ENCODE measurements at regions not wholly inside any gene's neighbourhood (a gene's known extent, or its start where the extent isn't known, plus 50 kb on each side); places are given as distances from the start of the nearest gene placed in this dataset.
"Not testable (repeated sequence)": the region's sequence is repeated elsewhere in the genome, so short reads cannot be mapped to it uniquely, and the experiment has no call there.

DNA sequence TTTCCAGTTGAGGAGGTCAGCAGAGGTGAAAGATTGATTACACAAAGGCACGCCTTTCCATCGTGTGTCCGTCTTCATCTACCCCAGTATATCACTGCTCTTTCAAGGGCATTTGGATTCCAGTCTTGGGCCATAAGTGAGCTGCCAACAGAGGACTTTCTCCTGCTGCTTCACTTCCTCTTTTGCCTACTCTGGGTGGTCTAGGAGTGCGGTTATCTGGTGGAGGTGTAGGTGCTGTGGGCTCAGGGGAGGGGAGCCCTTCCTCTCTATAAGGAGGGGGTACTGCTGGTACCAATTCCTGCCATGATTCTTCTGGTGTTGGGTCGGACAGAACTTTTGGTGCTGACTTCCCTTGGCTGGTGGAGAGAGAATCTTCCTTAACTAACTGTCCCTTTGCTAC lies 83.1 kb upstream of the VEPH1 start:
- no peaks in the 10 kb centered on the region for H3K36me3 ChIP-seq (ENCODE audit: control insufficient read depth, insufficient read depth, low read length)
- no peak overlapping the region for H3K4me3 ChIP-seq (ENCODE audit: insufficient read depth, low read depth, low read length, poor library complexity, severe bottlenecking)
- no peaks in the 10 kb centered on the region for H3K4me1 ChIP-seq (ENCODE audit: control insufficient read depth, insufficient read depth, low read length, poor library complexity, severe bottlenecking)
- H3K27ac ChIP-seq (ENCODE audit: insufficient read depth, low read length, poor library complexity, severe bottlenecking), result no peak overlapping the region
- DNase-seq, result no peak
- no peaks in the 10 kb centered on the region for H3K9me3 ChIP-seq (ENCODE audit: control insufficient read depth, low read length)
- no peaks in the 10 kb centered on the region for H3K27me3 ChIP-seq (replicated peaks; ENCODE audit: control insufficient read depth, insufficient read depth, low read length, poor library complexity, severe bottlenecking)

DNA sequence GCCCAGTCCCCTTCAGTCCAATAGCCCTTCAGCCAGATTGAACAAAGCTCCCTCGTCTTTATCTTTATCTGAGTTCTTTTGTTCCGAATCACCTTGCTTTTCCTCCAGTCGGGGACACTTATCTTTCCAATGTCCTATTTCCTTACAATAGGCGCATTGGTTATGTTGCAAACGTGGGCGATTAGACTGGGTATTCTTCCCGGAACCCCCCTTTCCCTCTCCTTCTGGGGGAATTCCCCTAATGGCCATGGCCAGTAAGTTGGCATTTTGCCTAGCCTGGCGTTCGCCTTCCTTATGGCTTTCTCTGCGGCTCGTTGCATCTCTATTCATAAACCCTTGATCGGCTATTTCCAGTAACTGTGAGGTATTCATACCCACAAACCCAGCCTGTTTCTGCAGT lies 82.2 kb upstream of the VEPH1 start:
- no peak overlapping the region for H3K4me3 ChIP-seq (ENCODE audit: insufficient read depth, low read depth, low read length, poor library complexity, severe bottlenecking)
- H3K27me3 ChIP-seq (replicated peaks; ENCODE audit: control insufficient read depth, insufficient read depth, low read length, poor library complexity, severe bottlenecking), result no peaks in the 10 kb centered on the region
- no peaks in the 10 kb centered on the region for H3K36me3 ChIP-seq (ENCODE audit: control insufficient read depth, insufficient read depth, low read length)
- no peak overlapping the region for H3K27ac ChIP-seq (ENCODE audit: insufficient read depth, low read length, poor library complexity, severe bottlenecking)
- no peaks in the 10 kb centered on the region for H3K9me3 ChIP-seq (ENCODE audit: control insufficient read depth, low read length)
- H3K4me1 ChIP-seq (ENCODE audit: control insufficient read depth, insufficient read depth, low read length, poor library complexity, severe bottlenecking), result no peaks in the 10 kb centered on the region
- no peak for DNase-seq

GRCh38 chr3:157582637-157582973 lies 79.4 kb upstream of the VEPH1 start:
- no peaks in the 10 kb centered on the region for H3K9me3 ChIP-seq (ENCODE audit: control insufficient read depth, low read length)
- no peak for DNase-seq
- H3K27ac ChIP-seq (ENCODE audit: insufficient read depth, low read length, poor library complexity, severe bottlenecking), result no peak overlapping the region
- H3K27me3 ChIP-seq (replicated peaks; ENCODE audit: control insufficient read depth, insufficient read depth, low read length, poor library complexity, severe bottlenecking), result no peaks in the 10 kb centered on the region
- H3K36me3 ChIP-seq (ENCODE audit: control insufficient read depth, insufficient read depth, low read length), result no peaks in the 10 kb centered on the region
- H3K4me3 ChIP-seq (ENCODE audit: insufficient read depth, low read depth, low read length, poor library complexity, severe bottlenecking), result no peak overlapping the region
- H3K4me1 ChIP-seq (ENCODE audit: control insufficient read depth, insufficient read depth, low read length, poor library complexity, severe bottlenecking), result no peaks in the 10 kb centered on the region

GRCh38 chr3:157581956-157582636 lies 78.9 kb upstream of the VEPH1 start:
- H3K36me3 ChIP-seq (ENCODE audit: control insufficient read depth, insufficient read depth, low read length); H3K4me3 ChIP-seq (ENCODE audit: insufficient read depth, low read depth, low read length, poor library complexity, severe bottlenecking); DNase-seq; H3K9me3 ChIP-seq (ENCODE audit: control insufficient read depth, low read length); H3K27me3 ChIP-seq (replicated peaks; ENCODE audit: control insufficient read depth, insufficient read depth, low read length, poor library complexity, severe bottlenecking); H3K4me1 ChIP-seq (ENCODE audit: control insufficient read depth, insufficient read depth, low read length, poor library complexity, severe bottlenecking); H3K27ac ChIP-seq (ENCODE audit: insufficient read depth, low read length, poor library complexity, severe bottlenecking): not testable (repeated sequence)

DNA sequence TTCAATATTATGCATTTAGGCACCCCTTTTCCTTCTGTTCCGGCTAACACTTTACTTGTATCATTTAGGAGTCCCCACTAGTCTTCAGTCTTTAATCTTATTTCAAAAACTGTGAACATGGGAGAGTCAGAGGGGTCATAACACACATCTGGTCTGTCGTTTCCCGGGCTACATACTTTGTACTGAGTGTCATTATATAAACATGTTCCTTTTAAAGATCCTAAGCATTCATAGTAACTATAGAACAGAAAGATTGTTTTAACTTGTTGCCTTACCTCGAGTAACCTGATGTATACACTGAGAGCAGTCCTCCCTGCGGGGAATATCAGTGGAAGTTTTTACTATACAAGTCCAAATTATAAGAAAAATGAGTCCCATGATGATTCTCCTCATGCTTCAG lies 78.2 kb upstream of the VEPH1 start:
- DNase-seq, result no peak
- Histone ChIP-seq H3K36me3 (ENCODE audit: control insufficient read depth, insufficient read depth, low read length) (no peaks in the 10 kb centered on the region), H3K27ac (ENCODE audit: insufficient read depth, low read length, poor library complexity, severe bottlenecking) (no peak overlapping the region), H3K4me3 (ENCODE audit: insufficient read depth, low read depth, low read length, poor library complexity, severe bottlenecking) (no peak overlapping the region), H3K4me1 (ENCODE audit: control insufficient read depth, insufficient read depth, low read length, poor library complexity, severe bottlenecking) (no peaks in the 10 kb centered on the region), H3K9me3 (ENCODE audit: control insufficient read depth, low read length) (no peaks in the 10 kb centered on the region), H3K27me3 (replicated peaks; ENCODE audit: control insufficient read depth, insufficient read depth, low read length, poor library complexity, severe bottlenecking) (no peaks in the 10 kb centered on the region)

DNA sequence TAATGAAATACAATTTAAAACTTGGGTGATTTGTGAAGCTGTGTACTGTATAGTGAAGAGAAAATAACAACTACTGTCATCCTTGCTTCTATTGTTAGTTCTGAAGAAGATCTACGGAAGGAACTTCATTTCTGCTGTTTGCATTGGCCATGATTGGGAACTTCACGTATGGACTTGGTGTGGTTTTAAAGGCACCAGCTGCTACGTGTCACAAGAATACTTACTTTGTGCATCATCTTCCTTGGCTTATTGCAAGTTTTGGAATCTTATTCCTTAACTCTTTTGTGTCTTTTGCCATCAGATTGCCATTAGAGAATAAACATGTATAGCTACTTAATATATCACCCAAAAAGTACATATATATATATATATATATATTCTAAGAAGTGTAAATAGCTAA lies 75.0 kb upstream of the VEPH1 start:
- no peaks in the 10 kb centered on the region for H3K4me1 ChIP-seq (ENCODE audit: control insufficient read depth, insufficient read depth, low read length, poor library complexity, severe bottlenecking)
- H3K4me3 ChIP-seq (ENCODE audit: insufficient read depth, low read depth, low read length, poor library complexity, severe bottlenecking), result no peak overlapping the region
- H3K27ac ChIP-seq (ENCODE audit: insufficient read depth, low read length, poor library complexity, severe bottlenecking), result no peak overlapping the region
- no peaks in the 10 kb centered on the region for H3K27me3 ChIP-seq (replicated peaks; ENCODE audit: control insufficient read depth, insufficient read depth, low read length, poor library complexity, severe bottlenecking)
- no peak for DNase-seq
- no peaks in the 10 kb centered on the region for H3K9me3 ChIP-seq (ENCODE audit: control insufficient read depth, low read length)
- no peaks in the 10 kb centered on the region for H3K36me3 ChIP-seq (ENCODE audit: control insufficient read depth, insufficient read depth, low read length)

DNA sequence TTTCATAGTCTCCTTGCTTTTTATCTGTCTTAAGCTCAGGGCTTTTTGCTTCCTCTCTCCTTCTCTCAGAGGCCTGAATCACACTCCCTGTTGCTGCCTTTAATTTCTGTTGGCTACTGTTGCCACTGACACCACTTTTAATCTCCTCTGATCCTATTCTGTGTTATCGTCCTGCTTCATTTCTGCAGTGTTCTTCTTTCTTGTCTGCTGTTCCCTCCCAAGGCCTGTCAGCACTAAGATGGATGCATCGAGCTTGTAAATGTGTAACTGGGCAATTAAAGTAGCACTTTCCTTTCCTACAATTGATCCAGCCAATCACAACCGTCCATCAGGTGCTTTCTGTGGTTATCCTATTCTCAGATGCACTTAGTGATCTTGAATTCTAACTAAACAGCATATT lies 71.3 kb upstream of the VEPH1 start:
- Histone ChIP-seq H3K4me1 (ENCODE audit: control insufficient read depth, insufficient read depth, low read length, poor library complexity, severe bottlenecking) (no peaks in the 10 kb centered on the region), H3K36me3 (ENCODE audit: control insufficient read depth, insufficient read depth, low read length) (no peaks in the 10 kb centered on the region), H3K27me3 (replicated peaks; ENCODE audit: control insufficient read depth, insufficient read depth, low read length, poor library complexity, severe bottlenecking) (no peaks in the 10 kb centered on the region), H3K9me3 (ENCODE audit: control insufficient read depth, low read length) (no peaks in the 10 kb centered on the region), H3K4me3 (ENCODE audit: insufficient read depth, low read depth, low read length, poor library complexity, severe bottlenecking) (no peak overlapping the region), H3K27ac (ENCODE audit: insufficient read depth, low read length, poor library complexity, severe bottlenecking) (no peak overlapping the region)
- DNase-seq, result no peak

GRCh38 chr3:157573780-157574378 lies 70.7 kb upstream of the VEPH1 start:
- H3K27ac ChIP-seq (ENCODE audit: insufficient read depth, low read length, poor library complexity, severe bottlenecking), result no peak overlapping the region
- H3K27me3 ChIP-seq (replicated peaks; ENCODE audit: control insufficient read depth, insufficient read depth, low read length, poor library complexity, severe bottlenecking), result no peaks in the 10 kb centered on the region
- no peak for DNase-seq
- no peak overlapping the region for H3K4me3 ChIP-seq (ENCODE audit: insufficient read depth, low read depth, low read length, poor library complexity, severe bottlenecking)
- H3K36me3 ChIP-seq (ENCODE audit: control insufficient read depth, insufficient read depth, low read length), result no peaks in the 10 kb centered on the region
- no peaks in the 10 kb centered on the region for H3K9me3 ChIP-seq (ENCODE audit: control insufficient read depth, low read length)
- no peaks in the 10 kb centered on the region for H3K4me1 ChIP-seq (ENCODE audit: control insufficient read depth, insufficient read depth, low read length, poor library complexity, severe bottlenecking)

GRCh38 chr3:157573281-157573680 lies 70.1 kb upstream of the VEPH1 start:
- no peak for DNase-seq
- no peaks in the 10 kb centered on the region for H3K4me1 ChIP-seq (ENCODE audit: control insufficient read depth, insufficient read depth, low read length, poor library complexity, severe bottlenecking)
- no peak overlapping the region for H3K4me3 ChIP-seq (ENCODE audit: insufficient read depth, low read depth, low read length, poor library complexity, severe bottlenecking)
- no peaks in the 10 kb centered on the region for H3K27me3 ChIP-seq (replicated peaks; ENCODE audit: control insufficient read depth, insufficient read depth, low read length, poor library complexity, severe bottlenecking)
- no peaks in the 10 kb centered on the region for H3K36me3 ChIP-seq (ENCODE audit: control insufficient read depth, insufficient read depth, low read length)
- H3K27ac ChIP-seq (ENCODE audit: insufficient read depth, low read length, poor library complexity, severe bottlenecking), result no peak overlapping the region
- H3K9me3 ChIP-seq (ENCODE audit: control insufficient read depth, low read length), result no peaks in the 10 kb centered on the region

DNA sequence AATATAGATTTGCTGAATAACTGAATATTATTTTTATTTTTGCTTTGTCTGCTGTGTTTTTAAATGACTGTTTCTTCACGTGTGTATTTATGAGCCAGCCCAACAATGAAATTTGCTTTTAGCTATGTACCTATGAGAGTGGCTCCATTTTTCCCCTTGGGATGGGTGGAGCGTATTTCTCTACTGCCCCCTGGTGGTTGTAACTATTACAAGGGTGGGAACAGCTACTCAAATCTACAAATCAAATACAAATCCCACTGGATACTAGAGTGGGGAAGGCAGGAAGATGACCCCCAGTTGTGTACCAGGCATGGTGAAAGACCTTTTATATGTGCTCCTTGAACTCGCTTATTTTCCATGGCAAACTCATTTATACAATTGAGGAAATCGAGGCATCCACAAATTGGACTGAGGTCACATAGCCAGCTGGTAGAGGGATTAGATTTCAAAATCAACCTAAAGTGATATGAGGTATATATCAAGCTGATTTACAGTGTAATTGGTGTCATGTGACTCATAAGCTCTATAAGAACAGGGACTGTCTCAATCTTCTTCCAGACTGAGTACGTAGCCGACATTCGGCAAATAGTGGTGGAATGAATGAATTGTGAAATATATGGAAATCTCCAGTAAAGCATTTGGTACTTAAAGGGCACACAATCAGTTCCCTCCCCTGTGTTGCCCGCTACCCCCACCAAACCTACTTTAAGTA lies 69.5 kb upstream of the VEPH1 start:
- no peaks in the 10 kb centered on the region for H3K27me3 ChIP-seq (replicated peaks; ENCODE audit: control insufficient read depth, insufficient read depth, low read length, poor library complexity, severe bottlenecking)
- no peak overlapping the region for H3K27ac ChIP-seq (ENCODE audit: insufficient read depth, low read length, poor library complexity, severe bottlenecking)
- H3K4me1 ChIP-seq (ENCODE audit: control insufficient read depth, insufficient read depth, low read length, poor library complexity, severe bottlenecking), result no peaks in the 10 kb centered on the region
- no peak overlapping the region for H3K4me3 ChIP-seq (ENCODE audit: insufficient read depth, low read depth, low read length, poor library complexity, severe bottlenecking)
- no peak for DNase-seq
- H3K9me3 ChIP-seq (ENCODE audit: control insufficient read depth, low read length), result no peaks in the 10 kb centered on the region
- no peaks in the 10 kb centered on the region for H3K36me3 ChIP-seq (ENCODE audit: control insufficient read depth, insufficient read depth, low read length)
